Lower leg skin (tissue), 4 donors: ENCODE measurements at regions not wholly inside any gene's neighbourhood (a gene's known extent, or its start where the extent isn't known, plus 50 kb on each side); places are given as distances from the start of the nearest gene placed in this dataset.

Experiments
- DNase-seq, 2 donors: peaks; one replicate each; pipeline ENCODE4 v3.0.0-alpha.2; 2019; ENCODE audit warnings: low spot score in 2 of 2
- H3K4me3 ChIP-seq: fragments of 200-600 bp; sonication (generic); 2 replicates; pipeline ENCODE4 v1.5.1; 2017; ENCODE audit warnings: mild to moderate bottlenecking, low read depth; ENCODE audit not compliant: poor library complexity, severe bottlenecking
- CTCF ChIP-seq, 3 donors: fragments of 450-650 bp; IDR thresholded peaks; one replicate each; pipeline ENCODE4 v1.5.1; 2016; ENCODE audit warnings: antibody characterized with exemption in 3 of 3, mild to moderate bottlenecking in 3 of 3, moderate library complexity in 2 of 3
- POLR2A ChIP-seq, 2 donors: fragments of 450-650 bp; IDR thresholded peaks; one replicate each; pipeline ENCODE4 v1.6.1; 2016 to 2017; ENCODE audit warnings: antibody characterized with exemption in 2 of 2, mild to moderate bottlenecking in 1 of 2, moderate library complexity in 1 of 2
- WGBS, 2 donors: methylation state at CpG; one replicate each; pipeline ENCODE4 v1.1.5; 2018; 5-methylcytosine and 5-hydroxymethylcytosine counted together
- intact Hi-C: fragments of 100-400 bp; cut with DNase I; formaldehyde crosslinking; loops from one replicate; pipeline ENCODE4 v1.15.0; 2023; ENCODE audit warnings: low total_unique reads

GRCh38 chr11:70490723-70491558, 92.6 kb downstream of the CTTN start:
- WGBS, 2 donors = 80 to 82% methylated on average over 8 of the region's 8 CpGs
- intact Hi-C loops = no loop called here
- TF ChIP-seq POLR2A (IDR thresholded peaks at IDR 0.05) = no peak
- no peak for TF ChIP-seq CTCF (IDR thresholded peaks at IDR 0.05)
- DNase-seq = no peak
- no peak overlapping the region for H3K4me3 ChIP-seq

- intact Hi-C loops = no loop called here
- TF ChIP-seq CTCF (IDR thresholded peaks at IDR 0.05) = no peak
- no peak for TF ChIP-seq POLR2A (IDR thresholded peaks at IDR 0.05)
- H3K4me3 ChIP-seq = no peak overlapping the region
- no peak for DNase-seq
- WGBS, 2 donors = 90 to 94% methylated on average over 23 to 24 of the region's 30 CpGs
Observed at GRCh38 chr11:70491696-70492472, 93.6 kb downstream of the CTTN start.

DNA sequence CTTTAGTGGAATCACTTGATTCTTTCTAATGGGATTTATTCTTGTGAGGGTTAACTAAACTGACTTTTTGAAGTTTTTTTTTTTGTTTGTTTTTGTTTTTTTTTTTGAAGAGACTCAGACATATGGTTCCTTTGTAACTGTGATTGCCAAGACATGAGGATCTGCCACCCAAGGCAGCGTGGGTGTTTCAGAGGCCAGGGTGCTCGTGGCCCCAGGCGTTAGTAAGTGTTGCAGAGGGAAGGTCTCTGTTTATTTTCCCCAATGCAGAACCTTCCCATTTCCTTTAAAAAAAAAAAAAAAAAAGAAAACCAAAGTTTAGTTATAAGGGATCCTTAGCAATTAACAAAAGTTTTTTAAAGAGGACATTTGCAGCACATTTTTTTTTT, 94.8 kb downstream of the CTTN start:
- WGBS, 2 donors = 62 to 70% methylated on average over 3 of the region's 3 CpGs
- DNase-seq = no peak
- no peak overlapping the region for H3K4me3 ChIP-seq
- TF ChIP-seq POLR2A (IDR thresholded peaks at IDR 0.05) = no peak
- no peak for TF ChIP-seq CTCF (IDR thresholded peaks at IDR 0.05)
- intact Hi-C loops = no loop called here

GRCh38 chr11:70493891-70494290, 95.6 kb downstream of the CTTN start:
- intact Hi-C loops = no loop called here
- DNase-seq = no peak
- 94 to 97% methylated on average over 8 of the region's 8 CpGs for WGBS, 2 donors
- TF ChIP-seq CTCF (IDR thresholded peaks at IDR 0.05) (no peak), POLR2A (IDR thresholded peaks at IDR 0.05) (no peak)
- no peak overlapping the region for H3K4me3 ChIP-seq

GRCh38 chr11:70494559-70495350, 96.4 kb downstream of the CTTN start:
- intact Hi-C loops = no loop called here
- 94 to 95% methylated on average over 15 of the region's 15 CpGs for WGBS, 2 donors
- no peak for TF ChIP-seq CTCF (IDR thresholded peaks at IDR 0.05)
- no peak for TF ChIP-seq POLR2A (IDR thresholded peaks at IDR 0.05)
- no peak for DNase-seq
- no peak overlapping the region for H3K4me3 ChIP-seq
